ENCODE measurements at regions not wholly inside any gene's neighbourhood (a gene's known extent, or its start where the extent isn't known, plus 50 kb on each side); places are given as distances from the start of the nearest gene placed in this dataset.

GRCh38 chr2:71747559-71747958 is 294.2 kb downstream of the DYSF start:
- intact Hi-C loops (cut with DNase I; ENCODE audit: low total_unique reads), result no loop called here

DNA sequence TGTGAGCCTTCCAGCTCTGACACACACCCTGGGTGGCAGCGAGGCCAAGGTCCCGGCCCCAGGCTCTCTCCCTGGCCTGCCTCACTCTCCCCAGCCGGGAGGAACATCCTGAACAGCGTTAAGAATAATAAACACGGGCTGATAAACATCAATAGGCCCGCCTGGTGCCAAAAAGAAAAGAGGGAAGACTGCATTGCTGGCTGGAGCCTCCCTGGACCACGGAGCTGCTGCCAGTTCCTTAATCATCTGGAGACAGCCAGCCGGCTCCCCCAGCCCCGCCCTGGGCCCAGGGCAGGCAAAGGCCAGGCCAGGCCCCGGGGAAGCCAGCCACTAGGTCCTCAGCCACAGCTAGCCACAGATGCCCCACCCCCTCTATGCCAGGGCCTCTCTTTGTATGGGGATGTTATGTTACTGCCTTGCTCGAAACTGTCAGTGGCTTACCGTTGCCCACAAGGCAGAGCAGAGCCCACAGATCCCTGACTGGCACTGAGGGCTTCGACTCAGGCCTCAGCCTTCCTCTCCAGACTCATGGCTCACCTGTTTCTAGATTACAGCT is 293.7 kb downstream of the DYSF start:
- peak in 1 of 2 donors; percentile 25 for DNase-seq
- peak overlapping the region in 4 of 5 donors; percentile 46 to 70 (median 50) for H3K27ac ChIP-seq
- no peaks in the 10 kb centered on the region for H3K36me3 ChIP-seq
- peaks cover 0 to 6% (median 0%) of the 10 kb centered on the region in 4 donors for H3K9me3 ChIP-seq
- peaks cover 12 to 36% (median 23%) of the 10 kb centered on the region in 4 donors for H3K4me1 ChIP-seq
- WGBS, 5 donors, result 9 to 30% (median 20%) methylated on average over 11 to 13 of the region's 13 CpGs
- H3K4me3 ChIP-seq, result no peak overlapping the region
- no peak for TF ChIP-seq POLR2A (IDR thresholded peaks at IDR 0.05)
- TF ChIP-seq, protein P1, sequence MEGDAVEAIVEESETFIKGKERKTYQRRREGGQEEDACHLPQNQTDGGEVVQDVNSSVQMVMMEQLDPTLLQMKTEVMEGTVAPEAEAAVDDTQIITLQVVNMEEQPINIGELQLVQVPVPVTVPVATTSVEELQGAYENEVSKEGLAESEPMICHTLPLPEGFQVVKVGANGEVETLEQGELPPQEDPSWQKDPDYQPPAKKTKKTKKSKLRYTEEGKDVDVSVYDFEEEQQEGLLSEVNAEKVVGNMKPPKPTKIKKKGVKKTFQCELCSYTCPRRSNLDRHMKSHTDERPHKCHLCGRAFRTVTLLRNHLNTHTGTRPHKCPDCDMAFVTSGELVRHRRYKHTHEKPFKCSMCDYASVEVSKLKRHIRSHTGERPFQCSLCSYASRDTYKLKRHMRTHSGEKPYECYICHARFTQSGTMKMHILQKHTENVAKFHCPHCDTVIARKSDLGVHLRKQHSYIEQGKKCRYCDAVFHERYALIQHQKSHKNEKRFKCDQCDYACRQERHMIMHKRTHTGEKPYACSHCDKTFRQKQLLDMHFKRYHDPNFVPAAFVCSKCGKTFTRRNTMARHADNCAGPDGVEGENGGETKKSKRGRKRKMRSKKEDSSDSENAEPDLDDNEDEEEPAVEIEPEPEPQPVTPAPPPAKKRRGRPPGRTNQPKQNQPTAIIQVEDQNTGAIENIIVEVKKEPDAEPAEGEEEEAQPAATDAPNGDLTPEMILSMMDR (IDR thresholded peaks at IDR 0.05), result no peak
- TF ChIP-seq POLR2AphosphoS5 (IDR thresholded peaks at IDR 0.05), result no peak
- TF ChIP-seq EP300 (IDR thresholded peaks at IDR 0.05), result no peak
- intact Hi-C loops (cut with DNase I; ENCODE audit: low total_unique reads), result no loop called here
- H3K27me3 ChIP-seq, result no peaks in the 10 kb centered on the region

More at GRCh38 chr2:71747559-71747958, 294.2 kb downstream of the DYSF start:
- Histone ChIP-seq H3K4me3 (no peak overlapping the region), H3K27ac (peak overlapping the region in 4 of 5 donors; percentile 46 to 70 (median 50)), H3K9me3 (peaks cover 0 to 6% (median 0%) of the 10 kb centered on the region in 4 donors), H3K27me3 (no peaks in the 10 kb centered on the region), H3K4me1 (peaks cover 12 to 33% (median 23%) of the 10 kb centered on the region in 4 donors), H3K36me3 (no peaks in the 10 kb centered on the region)
- TF ChIP-seq, protein P1 (IDR thresholded peaks at IDR 0.05), result no peak
- no peak for TF ChIP-seq POLR2AphosphoS5 (IDR thresholded peaks at IDR 0.05)
- no peak for TF ChIP-seq EP300 (IDR thresholded peaks at IDR 0.05)
- no peak for TF ChIP-seq POLR2A (IDR thresholded peaks at IDR 0.05)
- WGBS, 5 donors, result 59 to 74% (median 67%) methylated on average over 4 of the region's 4 CpGs
- peak in 1 of 2 donors; percentile 49 for DNase-seq

GRCh38 chr2:71744781-71745180 is 291.4 kb downstream of the DYSF start:
- no peak overlapping the region for H3K27ac ChIP-seq
- no peaks in the 10 kb centered on the region for H3K9me3 ChIP-seq
- intact Hi-C loops (cut with DNase I; ENCODE audit: low total_unique reads), result no loop called here
- no peaks in the 10 kb centered on the region for H3K36me3 ChIP-seq
- H3K27me3 ChIP-seq, result no peaks in the 10 kb centered on the region
- 75 to 92% (median 87%) methylated on average over 5 to 6 of the region's 6 CpGs for WGBS, 5 donors
- H3K4me3 ChIP-seq, result no peak overlapping the region
- H3K4me1 ChIP-seq, result peaks cover 12 to 36% (median 23%) of the 10 kb centered on the region in 4 donors
- no peak for DNase-seq
- TF ChIP-seq POLR2AphosphoS5 (IDR thresholded peaks at IDR 0.05) (no peak), EP300 (IDR thresholded peaks at IDR 0.05) (no peak), POLR2A (IDR thresholded peaks at IDR 0.05) (no peak)
- TF ChIP-seq, protein P1 (IDR thresholded peaks at IDR 0.05), result no peak

- H3K27me3 ChIP-seq, result no peaks in the 10 kb centered on the region
- DNase-seq, result no peak
- intact Hi-C loops (cut with DNase I; ENCODE audit: low total_unique reads), result no loop called here
- H3K4me1 ChIP-seq, result peaks cover 12 to 32% (median 23%) of the 10 kb centered on the region in 4 donors
- H3K36me3 ChIP-seq, result no peaks in the 10 kb centered on the region
- no peaks in the 10 kb centered on the region for H3K9me3 ChIP-seq
- 83 to 92% (median 86%) methylated on average over 6 of the region's 6 CpGs for WGBS, 5 donors
- no peak overlapping the region for H3K4me3 ChIP-seq
- TF ChIP-seq EP300 (IDR thresholded peaks at IDR 0.05) (no peak), POLR2A (IDR thresholded peaks at IDR 0.05) (no peak), POLR2AphosphoS5 (IDR thresholded peaks at IDR 0.05) (no peak)
- TF ChIP-seq, protein P1 (IDR thresholded peaks at IDR 0.05), result no peak
- H3K27ac ChIP-seq, result no peak overlapping the region
Measured at GRCh38 chr2:71743995-71744675, 290.8 kb downstream of the DYSF start.

Data from stomach (tissue), 8 donors.